ENCODE measurements at regions not wholly inside any gene's neighbourhood (a gene's known extent, or its start where the extent isn't known, plus 50 kb on each side); places are given as distances from the start of the nearest gene placed in this dataset.

DNA sequence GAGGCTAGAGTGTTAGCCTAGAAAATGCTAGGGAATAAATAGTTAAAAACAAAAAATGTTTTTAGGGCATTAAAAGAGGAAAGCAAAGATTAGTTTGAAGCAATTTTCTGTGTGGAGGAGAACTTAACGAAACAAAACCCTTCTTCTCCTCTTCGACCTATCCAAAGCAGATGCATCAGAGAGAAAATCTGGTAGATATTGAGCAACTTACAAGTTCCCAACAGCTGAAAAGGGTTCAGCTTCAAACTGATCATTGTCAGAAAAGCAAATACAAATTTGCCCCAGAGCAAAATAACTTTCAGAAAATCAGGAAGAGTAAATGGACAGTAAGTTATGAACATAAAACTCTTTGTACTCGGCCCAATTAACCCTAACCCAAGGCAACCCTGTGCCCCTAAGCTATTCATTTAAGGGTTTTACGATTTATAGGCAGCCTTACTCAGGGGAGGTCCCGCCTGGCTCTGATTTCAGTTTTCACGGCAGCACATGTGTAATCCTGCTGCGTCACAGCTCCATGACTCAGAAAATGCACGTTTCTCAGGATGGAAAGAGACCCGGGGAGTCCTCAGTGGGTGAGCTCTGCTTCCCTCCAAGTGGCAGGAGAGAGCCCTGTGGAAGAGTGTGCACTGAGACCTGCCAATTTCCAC, 405.7 kb upstream of the SALL1 start:
- TF ChIP-seq, protein P1, sequence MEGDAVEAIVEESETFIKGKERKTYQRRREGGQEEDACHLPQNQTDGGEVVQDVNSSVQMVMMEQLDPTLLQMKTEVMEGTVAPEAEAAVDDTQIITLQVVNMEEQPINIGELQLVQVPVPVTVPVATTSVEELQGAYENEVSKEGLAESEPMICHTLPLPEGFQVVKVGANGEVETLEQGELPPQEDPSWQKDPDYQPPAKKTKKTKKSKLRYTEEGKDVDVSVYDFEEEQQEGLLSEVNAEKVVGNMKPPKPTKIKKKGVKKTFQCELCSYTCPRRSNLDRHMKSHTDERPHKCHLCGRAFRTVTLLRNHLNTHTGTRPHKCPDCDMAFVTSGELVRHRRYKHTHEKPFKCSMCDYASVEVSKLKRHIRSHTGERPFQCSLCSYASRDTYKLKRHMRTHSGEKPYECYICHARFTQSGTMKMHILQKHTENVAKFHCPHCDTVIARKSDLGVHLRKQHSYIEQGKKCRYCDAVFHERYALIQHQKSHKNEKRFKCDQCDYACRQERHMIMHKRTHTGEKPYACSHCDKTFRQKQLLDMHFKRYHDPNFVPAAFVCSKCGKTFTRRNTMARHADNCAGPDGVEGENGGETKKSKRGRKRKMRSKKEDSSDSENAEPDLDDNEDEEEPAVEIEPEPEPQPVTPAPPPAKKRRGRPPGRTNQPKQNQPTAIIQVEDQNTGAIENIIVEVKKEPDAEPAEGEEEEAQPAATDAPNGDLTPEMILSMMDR (IDR thresholded peaks at IDR 0.05) = no peak
- peak; percentile 11 to 29 for TF ChIP-seq POLR2AphosphoS5 (IDR thresholded peaks at IDR 0.05; ENCODE audit: insufficient read depth in 1 of 2, low read depth in 1 of 2)

Measured in vagina (tissue), 2 donors.